Hematopoietic multipotent progenitor cell treated with erythropoietin and hydrocortisone succinate and interleukin-3 and kit ligand, for 15 days (in vitro differentiated cells): ENCODE measurements at regions not wholly inside any gene's neighbourhood (a gene's known extent, or its start where the extent isn't known, plus 50 kb on each side); places are given as distances from the start of the nearest gene placed in this dataset.
A peak's percentile ranks its signal among the peaks of the same experiment; 100 is the strongest.
"Not testable (repeated sequence)": the region's sequence is repeated elsewhere in the genome, so short reads cannot be mapped to it uniquely, and the experiment has no call there.

ENCODE experiments used
- DNase-seq: peaks from one replicate; pipeline ENCODE4 v3.0.0-alpha.2; 2015; ENCODE audit warnings: low spot score

DNA sequence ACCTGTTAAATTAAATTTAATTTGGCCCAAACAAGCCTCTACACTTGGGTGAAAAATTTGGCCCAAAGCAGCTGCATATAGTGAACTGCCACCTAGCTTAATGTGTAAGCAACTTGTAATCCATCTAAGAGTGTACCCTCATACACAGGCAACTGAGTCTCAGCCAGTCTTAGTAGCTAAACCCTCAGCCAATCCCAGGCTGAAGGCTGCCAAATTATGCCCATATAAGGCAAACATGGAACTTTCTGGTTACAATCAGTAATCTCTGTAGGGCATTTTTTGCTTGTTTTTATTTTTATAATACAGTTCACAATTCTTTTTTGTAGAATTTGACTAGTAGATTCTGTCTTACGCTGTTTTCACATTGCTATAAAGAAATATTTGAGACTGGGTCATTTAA, 958.7 kb downstream of the FSCB start:
- DNase-seq, result peak; percentile 5

DNA sequence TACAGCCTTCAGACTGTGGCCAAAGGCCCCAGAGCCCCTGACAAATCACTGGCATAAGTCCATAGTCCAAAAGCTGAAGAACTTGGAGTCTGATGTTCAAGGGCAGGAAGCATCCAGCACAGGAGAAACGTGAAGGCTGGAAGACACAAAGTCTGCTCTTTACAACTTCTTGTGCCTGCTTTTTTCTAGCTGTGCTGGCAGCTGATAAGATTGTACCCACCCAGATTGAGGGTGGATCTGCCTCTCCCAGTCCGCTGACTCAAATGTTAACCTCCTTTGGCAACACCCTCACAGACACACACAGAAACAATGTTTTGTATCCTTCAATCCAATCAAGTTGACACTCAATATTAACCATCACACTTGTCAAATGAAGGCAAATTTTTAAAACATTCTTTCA, 959.5 kb downstream of the FSCB start:
- DNase-seq, result peak; percentile 11

DNA sequence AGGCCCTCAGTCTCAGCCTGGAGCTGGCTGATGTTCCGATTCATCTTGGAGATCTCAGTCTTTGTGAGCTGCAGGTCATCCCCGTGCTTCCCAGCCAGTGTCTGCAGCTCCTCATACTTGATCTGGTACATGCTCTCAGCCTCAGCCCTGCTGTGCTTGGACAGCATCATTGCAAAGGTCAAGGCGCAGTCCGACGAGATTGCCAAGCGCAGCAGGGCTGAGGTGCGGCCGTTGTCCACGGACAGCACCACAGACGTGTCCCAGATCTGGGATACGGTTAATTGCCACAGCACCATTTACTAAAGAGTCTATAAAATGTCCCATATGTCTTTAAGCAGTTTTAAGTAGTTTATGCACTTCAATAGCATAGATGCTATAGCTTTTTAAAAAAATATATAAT, 965.7 kb downstream of the FSCB start:
- no peak for DNase-seq

DNA sequence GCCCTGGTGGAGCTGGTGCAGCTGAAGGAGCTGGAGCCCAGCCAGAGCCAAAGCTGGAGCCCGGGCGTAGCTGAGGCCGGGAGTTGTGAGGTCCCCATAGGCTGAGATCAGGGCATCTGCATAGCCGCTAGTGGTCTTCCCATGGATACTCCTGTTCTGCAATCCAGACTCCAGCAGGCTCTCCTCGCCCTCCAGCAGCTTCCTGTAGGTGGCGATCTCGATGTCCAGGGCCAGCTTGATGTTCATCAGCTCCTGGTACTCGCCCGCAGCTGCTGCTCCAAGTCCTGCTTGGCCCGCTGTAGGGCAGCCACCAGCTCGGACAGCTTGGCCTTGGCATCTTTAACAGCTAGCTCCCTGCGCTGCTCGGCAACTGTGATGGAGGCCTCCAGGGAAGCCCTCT, 966.1 kb downstream of the FSCB start:
- DNase-seq, result no peak

DNA sequence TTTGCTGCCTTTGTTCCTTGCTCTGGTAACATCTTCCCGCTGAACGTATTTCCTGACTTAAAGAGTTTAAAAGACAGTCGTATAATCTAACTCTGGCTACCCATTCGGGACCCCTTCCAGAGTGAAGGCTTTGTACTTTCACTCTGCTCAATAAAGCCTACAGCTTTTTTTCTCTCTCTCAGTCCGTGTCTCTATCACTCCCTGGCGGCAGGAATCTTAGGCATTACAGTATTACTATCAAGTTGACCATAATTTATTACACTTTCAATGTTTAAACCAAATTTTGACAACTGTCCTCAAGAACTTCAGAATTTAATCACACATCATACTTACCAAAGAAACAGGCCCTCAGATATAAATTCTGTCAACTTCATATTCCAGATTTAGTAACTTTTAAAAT, 967.9 kb downstream of the FSCB start:
- DNase-seq, result no peak

DNA sequence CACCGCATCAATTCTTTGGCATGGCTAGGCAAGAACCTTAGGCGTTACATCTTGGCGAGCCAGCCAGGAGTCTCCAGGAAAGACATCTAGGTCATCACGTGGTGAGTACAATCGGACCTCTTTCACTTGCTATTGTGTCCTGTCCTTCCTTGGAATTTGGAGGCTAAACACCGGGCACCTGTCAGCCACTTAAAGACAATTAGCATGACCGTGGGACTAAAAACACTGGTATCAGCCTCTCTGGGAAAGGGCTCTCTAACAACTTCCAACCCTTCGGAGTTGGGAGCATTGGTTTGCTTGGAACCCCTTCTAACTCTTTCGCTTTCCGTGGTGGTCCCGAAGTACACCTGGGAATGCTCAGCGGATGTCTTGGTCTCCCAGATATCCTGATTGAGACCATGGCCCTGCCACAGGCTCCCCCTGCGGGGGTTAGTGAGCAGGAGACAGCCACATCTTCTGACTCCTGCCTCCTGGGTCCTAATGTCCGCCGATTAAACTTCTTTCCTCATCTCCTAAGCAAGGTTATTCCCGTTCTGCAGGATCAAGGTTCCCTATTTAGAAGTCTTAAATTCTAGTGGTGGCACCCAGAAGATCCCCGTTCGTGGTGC, 971.7 kb downstream of the FSCB start:
- no peak for DNase-seq

DNA sequence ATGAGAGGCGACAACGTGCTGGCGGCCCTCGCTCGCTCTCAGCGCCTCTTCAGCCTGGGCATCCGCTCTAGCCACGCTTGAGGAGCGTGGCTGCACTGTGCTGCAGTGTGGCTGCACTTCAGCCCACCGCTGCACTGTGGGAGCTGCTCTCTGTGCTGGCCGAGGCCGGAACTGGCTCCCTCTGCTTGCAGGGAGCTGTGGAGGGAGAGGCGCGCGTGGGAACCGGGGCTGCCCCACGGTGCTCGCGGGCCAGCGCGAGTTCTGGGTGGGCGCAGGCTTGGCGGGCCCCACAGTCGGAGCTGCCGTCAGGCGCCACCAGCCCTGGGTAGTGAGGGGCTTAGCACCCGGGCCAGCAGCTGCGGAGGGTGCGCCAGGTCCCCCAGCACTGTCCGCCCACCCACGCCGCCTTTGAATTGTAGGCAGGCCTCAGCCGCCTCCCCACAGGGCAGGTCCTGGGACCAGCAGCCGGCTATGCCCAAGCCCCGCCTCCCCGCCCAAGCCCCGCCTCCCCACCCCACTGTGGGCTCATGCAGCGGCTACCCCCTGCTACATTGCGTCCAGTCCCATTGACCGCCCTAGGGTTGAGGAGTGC, 974.2 kb downstream of the FSCB start:
- no peak for DNase-seq

DNA sequence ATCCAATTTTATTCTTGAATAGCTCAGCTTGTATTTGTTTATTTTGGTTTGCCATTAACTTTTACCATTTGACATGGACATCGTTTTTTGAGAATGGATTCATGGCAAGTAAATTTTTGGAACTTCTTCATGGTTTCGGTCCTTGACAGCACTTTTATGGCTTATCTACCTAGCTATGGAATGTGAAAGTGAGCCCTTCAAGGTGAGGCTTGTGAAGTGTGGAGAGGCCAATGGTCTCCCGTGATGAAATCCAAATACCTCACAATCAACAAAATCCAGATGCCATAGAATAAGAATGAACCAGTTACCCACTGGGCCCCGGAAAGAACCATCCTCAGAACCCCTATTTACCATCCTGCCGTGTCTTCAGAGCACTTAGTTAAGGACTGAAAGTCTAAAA, 978.8 kb downstream of the FSCB start:
- DNase-seq, result no peak

DNA sequence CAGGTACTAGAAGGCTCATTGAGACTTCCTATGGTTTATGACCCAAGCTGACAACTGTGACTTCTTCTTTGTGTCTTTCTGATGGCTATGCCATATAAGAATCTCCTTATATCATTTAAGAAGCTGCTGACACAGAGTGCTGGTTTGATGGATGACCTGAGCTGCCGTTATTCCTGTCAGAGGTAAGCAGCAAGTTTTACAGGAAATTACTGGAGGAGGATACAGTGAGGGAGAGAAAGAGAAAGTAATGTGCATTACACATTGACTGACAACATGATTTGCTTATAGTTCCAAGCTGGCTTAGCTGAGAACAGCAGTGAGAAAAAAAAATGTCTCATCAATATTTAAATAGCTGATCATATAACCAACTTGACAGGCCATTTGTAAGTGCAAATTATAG, 981.4 kb downstream of the FSCB start:
- no peak for DNase-seq

DNA sequence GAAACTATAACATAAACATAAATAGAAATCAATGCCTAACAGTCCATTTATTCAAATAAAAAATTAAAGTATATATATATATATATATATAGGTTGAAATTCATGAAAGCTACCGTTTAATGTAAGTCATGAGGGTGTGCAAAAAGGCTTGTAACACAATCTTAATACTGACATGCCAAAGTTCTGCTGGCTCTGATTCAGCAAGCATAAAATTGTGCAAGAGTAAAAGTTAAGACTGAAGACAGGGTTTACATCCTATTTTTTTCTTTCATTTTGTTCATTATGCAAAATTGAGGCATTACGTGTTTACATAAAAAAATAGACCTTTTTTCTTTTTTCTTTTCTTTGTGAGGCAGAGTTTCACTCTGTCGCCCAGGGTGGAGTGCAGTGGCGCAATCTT, 984.2 kb downstream of the FSCB start:
- DNase-seq, result no peak

DNA sequence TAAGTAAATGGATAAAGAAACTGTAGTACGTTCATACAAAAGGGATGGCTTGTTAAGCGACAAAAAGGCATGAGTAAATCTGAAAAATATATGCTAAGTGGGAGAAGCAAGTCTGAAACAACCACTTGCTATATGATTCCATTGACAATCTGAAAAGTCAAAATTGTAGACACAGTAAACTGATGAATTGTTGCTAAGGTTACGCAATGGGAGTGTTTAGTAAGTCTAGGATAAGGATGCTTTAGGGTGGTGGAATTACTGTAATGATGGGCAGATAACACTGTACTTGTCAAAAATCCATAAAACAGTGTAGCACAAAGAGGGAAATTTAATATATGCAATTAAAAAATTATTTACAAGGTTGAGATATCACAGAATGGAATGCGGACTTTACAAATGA, 984.9 kb downstream of the FSCB start:
- DNase-seq, result no peak

DNA sequence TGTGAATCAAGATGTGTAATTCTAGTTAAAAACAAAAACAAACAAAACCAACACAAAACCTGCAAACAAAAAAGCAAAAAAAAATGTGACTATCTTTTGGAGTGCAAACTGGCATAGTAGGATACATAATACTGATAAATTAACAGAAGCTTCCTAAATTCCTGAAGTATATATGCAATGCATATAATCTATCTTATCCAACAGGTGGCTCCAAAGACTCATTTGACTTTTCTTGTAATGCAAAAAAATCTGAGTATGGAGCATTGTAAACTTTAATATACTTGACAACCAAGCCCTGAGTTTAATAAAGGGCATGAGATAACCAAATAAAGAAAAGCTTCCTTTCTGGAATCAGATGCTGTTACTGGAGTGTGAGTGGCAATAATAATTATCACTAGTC, 1003.6 kb downstream of the FSCB start:
- DNase-seq, result no peak

DNA sequence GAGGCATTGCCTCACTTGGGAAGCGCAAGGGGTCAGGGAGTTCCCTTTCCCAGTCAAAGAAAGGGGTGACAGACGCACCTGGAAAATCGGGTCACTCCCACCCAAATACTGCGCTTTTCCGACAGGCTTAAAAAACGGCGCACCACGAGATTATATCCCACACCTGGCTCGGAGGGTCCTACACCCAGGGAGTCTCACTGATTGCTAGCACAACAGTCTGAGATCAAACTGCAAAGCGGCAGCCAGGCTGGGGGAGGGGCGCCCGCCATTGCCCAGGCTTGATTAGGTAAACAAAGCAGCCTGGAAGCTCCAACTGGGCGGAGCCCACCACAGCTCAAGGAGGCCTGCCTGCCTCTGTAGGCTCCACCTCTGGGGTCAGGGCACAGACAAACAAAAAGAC, 1014.7 kb downstream of the FSCB start:
- not testable (repeated sequence) for DNase-seq

DNA sequence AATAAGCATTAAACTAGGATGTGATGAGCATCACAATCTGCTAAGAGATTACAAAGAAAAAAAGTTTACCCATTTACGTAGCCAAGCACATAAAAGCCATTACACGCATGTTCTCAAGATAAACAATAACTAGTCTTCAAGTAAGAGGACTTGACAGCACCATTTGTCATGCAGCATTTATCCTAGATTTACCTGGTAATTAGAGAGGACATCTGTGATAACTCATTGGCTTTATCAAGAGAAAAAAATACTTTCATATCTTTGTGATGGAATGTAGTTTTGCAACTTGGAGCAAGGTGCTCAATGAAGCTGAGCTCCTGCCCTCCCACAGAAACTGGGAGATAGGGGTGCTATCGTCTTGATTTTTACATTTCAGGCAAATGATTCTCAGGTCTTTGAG, 1023.7 kb downstream of the FSCB start:
- DNase-seq, result no peak

DNA sequence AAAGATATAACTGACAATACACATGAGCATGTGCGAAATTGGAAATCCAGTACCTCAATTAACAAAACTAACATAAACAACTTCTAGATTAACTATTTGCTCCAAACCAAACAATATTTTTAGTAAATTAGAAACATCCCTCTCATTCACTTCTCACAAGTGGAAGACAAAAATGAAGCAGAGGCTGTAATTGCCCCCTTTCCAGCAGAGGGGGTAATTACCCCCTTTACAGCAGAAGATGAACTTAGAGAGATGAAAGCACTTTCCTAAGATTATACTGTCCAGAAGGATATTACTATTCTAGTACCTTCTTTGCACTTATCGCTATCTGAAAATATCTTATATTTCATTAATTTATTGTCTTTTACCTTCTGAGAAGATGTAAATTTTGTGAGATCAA, 1025.2 kb downstream of the FSCB start:
- no peak for DNase-seq

DNA sequence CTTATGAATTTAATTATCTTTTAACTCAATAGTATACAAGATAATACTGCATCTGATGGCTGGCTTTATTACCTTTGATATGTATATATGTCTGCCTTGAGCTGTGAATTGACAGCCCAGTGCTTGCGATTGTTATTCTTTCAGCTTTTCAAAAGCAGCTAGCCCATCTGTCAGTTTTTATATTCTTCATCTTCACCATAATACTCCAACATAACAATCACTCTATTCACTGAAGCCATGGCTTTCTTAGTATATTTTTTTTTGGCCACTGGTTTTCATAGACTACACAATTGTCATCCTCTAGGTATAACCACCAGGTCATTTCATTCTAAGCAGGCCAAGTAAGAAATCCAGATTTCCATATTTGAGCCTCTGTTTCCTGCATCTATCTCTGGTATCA, 1026.1 kb downstream of the FSCB start:
- DNase-seq, result no peak

DNA sequence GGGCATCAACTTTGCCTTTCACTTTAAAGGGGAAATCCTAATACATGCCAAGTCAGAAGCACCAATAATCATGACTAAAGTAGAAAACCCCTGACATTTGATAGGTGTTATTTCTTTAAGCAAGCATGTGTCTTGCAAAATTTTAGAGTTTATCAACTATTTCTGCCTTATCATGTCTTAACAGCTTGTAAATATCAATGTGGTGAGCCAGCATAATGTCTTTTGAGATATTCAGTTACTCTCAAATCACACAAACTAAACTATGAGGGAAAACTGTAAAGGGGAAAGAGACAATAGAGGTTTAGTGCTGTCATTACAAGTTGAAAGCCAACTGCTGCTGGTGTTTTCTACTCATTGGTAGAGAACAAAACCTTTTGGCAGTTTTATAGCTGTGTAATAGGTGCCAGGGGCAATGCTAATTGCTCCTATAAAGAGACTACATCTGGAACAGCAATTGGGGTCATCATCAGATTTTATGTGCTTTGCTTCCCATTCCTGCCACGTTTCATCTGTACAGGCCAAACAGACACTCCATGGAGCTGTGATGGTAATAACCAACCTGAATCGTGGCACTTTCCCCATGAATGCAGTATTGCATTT, 1027.4 kb downstream of the FSCB start:
- DNase-seq, result no peak

DNA sequence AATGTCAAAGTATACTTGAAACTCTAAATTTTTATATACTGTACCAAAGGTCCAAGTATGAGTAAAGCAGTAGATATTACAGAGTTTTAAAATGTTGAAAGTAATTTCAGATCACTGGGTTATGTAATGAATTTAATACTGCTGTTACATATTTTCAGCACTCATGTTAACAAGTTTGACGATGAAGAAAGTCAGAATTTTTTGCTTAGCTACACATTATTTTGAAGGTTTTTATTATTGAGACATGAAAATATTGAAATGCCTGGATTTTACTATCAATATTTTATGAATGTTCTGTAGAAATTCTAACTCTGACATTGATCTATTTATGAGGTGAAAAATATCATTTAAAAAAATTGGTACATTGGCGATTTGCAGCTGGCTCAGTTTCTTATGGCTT, 1030.3 kb downstream of the FSCB start:
- no peak for DNase-seq

DNA sequence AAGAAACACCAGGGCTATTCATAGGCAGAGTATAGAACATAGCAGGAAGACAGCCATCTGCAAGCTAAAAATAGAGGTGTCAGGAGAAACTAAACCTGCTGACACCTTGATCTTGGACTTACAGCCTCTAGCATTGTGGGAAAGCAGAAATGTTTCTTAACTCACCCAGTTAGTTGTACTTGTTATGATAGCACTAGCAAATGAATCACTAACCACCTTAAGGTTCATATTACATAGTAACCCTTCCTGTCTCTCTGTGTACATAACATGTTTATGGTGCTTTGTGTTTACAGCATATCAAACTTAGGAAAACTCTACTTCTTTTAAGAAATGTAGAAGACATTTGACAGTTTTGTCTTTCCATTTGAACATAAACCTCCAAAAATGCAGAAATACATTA, 1031.3 kb downstream of the FSCB start:
- no peak for DNase-seq

DNA sequence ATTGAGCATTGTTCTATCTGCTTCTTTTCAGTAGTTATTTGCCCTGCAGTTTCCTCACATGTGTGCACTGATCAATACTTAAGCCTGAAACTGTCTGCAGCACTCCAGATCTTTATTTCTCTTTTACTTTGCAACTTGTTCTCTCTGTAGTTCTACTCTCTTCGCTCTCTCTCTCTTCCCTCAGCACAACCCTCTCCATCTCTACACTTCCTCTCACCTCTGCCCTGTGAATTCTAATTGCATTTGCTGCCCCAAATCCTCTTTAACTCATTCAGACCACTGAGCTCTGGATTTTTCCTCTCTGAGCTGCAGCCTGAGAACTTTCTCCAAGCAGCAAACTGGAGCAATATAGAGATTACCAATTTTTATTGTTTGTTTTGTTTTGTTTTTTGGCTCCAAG, 1035.5 kb downstream of the FSCB start:
- no peak for DNase-seq

DNA sequence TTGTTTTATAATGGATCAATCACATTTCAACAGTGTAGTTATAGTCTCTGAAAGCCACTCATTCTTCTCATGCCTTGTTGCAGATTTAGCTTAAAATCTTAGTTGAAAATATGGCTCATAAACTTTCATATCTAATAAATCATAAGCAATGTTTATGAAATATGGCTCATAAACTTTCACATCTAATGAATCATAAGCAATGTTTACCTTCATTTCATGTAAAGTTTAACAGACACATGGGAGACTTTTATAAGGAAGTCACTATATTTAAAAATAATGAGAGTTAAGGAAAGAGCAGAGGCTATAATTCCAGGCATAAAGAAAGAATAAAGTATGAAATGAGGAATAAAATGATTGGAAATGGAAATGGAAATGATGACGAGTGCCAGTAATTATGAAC, 1042.1 kb downstream of the FSCB start:
- no peak for DNase-seq

DNA sequence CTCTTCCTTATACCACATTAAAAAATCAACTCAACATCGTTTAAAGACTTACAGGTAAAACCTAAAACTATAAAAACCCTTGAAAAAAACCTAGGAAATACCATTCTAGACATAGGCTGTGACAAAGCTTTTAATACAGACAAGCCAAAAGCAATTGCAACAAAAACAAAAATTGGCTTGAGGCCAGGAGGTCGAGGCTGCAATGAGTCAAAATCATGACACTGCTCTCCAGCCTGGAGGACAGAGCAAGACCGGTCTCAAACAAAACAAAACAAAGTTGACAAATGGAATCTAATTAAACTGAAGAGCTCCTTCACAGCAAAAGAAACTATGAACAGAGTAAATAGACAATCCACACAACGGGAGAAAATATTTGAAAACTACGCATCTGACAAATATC, 1057.8 kb downstream of the FSCB start:
- DNase-seq, result no peak

DNA sequence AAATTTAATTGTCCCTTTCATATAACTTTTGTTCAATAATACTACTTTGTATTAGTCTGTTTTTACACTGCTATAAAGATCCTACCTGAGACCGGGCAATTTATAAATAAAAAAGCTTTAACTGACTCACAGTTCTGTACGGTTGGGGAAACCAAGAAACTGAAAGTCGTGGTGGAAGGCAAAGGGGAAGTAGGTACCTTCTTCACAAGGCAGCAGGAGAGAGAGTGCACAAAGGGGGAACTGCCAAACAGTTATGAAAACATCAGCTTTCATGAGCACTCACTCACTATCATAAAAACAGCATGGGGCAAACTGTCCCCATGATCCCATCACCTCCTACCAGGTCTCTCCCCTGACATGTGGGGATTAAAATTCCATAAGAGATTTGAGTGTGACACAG, 1069.0 kb downstream of the FSCB start:
- no peak for DNase-seq

DNA sequence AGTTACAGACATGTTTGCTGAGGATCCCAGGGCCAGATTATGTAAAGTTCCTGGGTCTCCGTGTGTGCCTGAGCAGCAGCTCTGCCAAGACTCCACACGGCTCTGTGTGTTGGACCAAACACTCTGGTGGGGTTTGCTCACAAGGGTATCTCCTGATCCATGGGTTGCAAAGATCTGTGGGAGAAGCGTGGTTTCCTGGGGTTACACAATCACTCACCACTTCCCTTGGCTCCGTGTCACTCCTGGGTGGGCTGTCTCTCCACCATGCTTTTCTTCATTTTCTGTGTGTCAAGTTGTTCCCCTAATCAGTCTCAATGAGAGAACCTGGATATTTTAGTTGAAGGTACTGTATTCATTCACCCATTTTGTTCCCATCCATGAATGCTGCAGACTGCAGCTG, 1088.8 kb downstream of the FSCB start:
- DNase-seq, result no peak
